ENCODE measurements at regions not wholly inside any gene's neighbourhood (a gene's known extent, or its start where the extent isn't known, plus 50 kb on each side); places are given as distances from the start of the nearest gene placed in this dataset.

DNA sequence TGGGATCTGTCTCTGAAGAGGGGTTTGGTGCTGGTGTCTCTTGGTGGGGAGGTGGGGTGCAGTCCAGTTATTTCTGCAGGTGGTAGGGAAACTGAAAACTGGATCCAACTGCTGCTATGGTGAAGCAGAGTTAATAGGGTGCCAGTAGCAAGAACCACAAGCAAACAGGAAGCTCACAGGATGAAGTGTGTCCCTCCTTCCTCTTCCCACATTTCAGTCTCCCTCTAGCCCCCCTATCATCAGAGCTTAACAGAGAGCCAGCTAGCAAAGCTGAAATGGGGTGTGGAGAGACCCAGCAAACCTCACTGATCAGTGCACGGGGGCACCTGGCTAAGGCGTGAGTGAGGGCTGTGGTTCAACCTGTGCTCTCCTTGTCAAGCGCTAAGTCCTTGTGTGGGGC, 69.1 kb upstream of the C12orf71 start:
- DNase-seq (ENCODE audit: insufficient read length, low spot score): no peak
- TF ChIP-seq, protein P1, sequence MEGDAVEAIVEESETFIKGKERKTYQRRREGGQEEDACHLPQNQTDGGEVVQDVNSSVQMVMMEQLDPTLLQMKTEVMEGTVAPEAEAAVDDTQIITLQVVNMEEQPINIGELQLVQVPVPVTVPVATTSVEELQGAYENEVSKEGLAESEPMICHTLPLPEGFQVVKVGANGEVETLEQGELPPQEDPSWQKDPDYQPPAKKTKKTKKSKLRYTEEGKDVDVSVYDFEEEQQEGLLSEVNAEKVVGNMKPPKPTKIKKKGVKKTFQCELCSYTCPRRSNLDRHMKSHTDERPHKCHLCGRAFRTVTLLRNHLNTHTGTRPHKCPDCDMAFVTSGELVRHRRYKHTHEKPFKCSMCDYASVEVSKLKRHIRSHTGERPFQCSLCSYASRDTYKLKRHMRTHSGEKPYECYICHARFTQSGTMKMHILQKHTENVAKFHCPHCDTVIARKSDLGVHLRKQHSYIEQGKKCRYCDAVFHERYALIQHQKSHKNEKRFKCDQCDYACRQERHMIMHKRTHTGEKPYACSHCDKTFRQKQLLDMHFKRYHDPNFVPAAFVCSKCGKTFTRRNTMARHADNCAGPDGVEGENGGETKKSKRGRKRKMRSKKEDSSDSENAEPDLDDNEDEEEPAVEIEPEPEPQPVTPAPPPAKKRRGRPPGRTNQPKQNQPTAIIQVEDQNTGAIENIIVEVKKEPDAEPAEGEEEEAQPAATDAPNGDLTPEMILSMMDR (IDR thresholded peaks at IDR 0.05; ENCODE audit: insufficient read depth, missing control alignments): no peak
- no peak for FAIRE-seq

DNA sequence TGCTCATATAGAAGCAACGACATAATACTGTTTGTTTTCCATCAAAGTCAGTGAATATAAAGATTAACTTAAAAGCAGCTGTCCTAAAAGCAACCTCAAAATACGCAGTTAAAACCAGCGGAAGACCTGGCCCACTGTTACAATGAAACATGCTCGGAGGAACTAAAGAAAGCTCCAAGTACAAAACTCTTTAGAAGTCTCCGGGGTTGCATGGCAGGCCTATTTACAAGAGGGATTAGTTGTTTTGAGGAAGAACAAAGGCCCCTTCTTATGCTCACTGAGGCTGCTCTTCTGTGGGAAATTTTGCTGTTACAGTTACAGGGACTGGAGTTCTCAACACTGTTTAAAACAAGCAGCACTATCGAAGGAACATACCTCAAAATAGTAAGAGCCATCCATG, 75.9 kb upstream of the C12orf71 start:
- FAIRE-seq: no peak
- no peak for DNase-seq (ENCODE audit: insufficient read length, low spot score)
- TF ChIP-seq, protein P1 (IDR thresholded peaks at IDR 0.05; ENCODE audit: insufficient read depth, missing control alignments): no peak

DNA sequence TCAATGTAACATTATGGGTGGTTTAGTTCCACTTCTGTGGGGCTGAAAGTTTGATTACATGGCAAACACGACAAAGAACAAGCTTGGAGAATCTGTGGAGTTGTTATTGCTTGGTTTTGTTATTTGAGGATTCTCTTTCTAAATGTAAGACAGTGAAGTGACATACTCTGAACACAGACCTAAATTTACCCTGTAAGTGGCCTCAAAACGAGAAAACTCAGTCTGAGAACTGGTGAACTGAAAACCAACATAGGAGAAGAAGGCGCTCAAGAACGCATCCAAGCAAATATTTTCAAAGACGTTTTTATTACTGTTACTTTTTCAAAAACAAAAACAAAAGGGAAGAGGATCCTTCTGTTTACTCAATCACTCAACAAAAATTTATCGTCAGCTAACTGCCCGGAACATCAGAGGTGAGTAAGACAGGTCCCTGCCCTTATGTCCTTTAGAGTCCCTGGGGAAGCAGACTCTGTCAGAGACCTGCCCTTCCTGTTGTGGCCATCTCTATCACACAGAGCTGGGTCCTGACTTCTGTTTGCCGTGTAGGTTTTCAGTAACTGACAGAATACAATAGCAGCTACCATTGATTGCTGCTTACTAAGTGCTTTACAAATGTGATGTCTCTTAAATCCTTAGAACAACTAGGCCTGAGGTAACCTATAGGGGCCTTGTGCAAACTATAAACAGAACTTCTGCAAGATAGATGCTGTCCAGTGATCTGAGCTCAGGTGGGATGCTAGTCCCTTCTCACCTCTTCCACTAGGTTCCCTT, 79.3 kb upstream of the C12orf71 start:
- TF ChIP-seq, protein P1 (IDR thresholded peaks at IDR 0.05; ENCODE audit: insufficient read depth, missing control alignments): no peak
- no peak for FAIRE-seq
- no peak for DNase-seq (ENCODE audit: insufficient read length, low spot score)

DNA sequence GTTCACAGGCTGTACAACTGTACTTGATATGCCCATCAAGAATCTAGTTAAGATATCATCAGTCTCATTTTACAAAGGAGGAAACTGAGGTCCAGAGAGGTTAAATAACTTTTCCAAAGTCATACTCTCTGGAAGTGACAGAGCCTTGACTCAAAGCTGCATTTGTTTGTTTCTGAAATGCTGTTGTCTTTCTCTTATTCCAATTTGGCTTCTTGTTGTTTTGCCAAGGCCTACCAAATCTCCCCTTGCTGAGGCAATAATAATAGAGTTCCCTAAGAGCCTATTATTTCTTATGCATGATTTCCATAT, 79.8 kb upstream of the C12orf71 start:
- DNase-seq (ENCODE audit: insufficient read length, low spot score) (no peak), FAIRE-seq (no peak)
- TF ChIP-seq, protein P1 (IDR thresholded peaks at IDR 0.05; ENCODE audit: insufficient read depth, missing control alignments): no peak

DNA sequence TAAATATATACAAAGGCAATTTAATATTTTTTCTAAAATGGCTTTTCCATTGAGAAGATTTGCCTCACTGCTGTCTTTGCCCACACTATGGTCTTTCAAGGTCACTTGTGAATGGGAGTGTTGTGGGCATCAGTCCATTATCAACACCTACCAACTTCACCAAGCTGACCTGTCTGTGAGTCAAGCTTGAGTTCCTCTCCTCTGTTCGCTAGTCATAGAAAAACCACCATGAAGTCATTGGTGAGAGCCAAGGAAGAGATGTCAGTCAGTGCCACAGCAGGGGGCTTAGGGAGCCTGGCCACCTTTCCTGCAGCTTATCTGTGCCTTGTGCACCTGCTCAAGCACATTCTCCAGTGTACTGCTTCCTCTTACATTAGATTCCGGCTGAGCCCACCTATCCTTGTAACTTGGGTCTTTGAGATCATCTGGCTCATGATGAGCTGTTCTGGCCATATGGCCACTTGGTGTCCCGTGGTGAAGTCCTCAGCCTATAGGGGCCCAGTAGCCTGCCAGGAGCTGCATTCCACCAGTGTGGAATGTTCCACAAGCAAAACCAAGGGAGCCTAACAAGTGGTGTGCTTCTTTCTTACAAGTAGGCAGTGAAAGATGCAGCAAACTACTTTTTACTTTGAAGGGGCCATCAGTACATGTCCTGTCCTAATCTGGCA, 80.8 kb upstream of the C12orf71 start:
- TF ChIP-seq, protein P1 (IDR thresholded peaks at IDR 0.05; ENCODE audit: insufficient read depth, missing control alignments): no peak
- DNase-seq (ENCODE audit: insufficient read length, low spot score): no peak
- FAIRE-seq: no peak

DNA sequence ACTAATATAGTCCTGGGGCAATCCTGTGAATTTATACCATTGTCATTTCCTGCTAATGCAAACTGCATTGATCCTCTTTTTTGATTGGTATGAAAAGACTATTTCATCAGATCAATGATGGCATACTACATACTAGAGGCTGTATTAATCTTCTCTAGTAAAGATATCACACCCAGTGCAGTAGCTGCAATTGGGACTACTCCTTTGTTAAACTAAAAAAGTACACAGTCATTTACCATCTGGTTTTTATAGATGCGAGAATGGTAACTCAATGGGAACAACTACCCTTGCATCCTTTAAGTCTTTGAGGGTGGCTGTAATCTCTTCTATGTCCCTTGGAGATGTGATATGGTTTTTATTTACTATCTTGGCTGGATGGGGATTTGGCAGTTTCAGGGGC, 80.2 kb upstream of the STK38L start:
- no peak for FAIRE-seq
- TF ChIP-seq, protein P1 (IDR thresholded peaks at IDR 0.05; ENCODE audit: insufficient read depth, missing control alignments): no peak
- DNase-seq (ENCODE audit: insufficient read length, low spot score): no peak
